Trophoblast cell (in vitro differentiated cells and primary cell): ENCODE measurements at regions not wholly inside any gene's neighbourhood (a gene's known extent, or its start where the extent isn't known, plus 50 kb on each side); places are given as distances from the start of the nearest gene placed in this dataset.

Source experiments
- DNase-seq, 2 donors: peaks; one replicate each; pipeline ENCODE4 v3.0.0-alpha.2; 2016
- H2AFZ ChIP-seq: 2 replicates; pipeline ENCODE4 v1.6.1; 2013; ENCODE audit warnings: low read length, moderate library complexity, mild to moderate bottlenecking; ENCODE audit not compliant: insufficient read depth, poor library complexity
- H2AK5ac ChIP-seq: 2 replicates; pipeline ENCODE4 v1.6.1; 2013; ENCODE audit warnings: mild to moderate bottlenecking, low read length
- H2BK120ac ChIP-seq: 2 replicates; pipeline ENCODE4 v1.6.1; 2013; ENCODE audit warnings: low read length, mild to moderate bottlenecking, moderate library complexity; ENCODE audit not compliant: insufficient read depth, poor library complexity
- H2BK12ac ChIP-seq: 2 replicates; pipeline ENCODE4 v1.6.1; 2013; ENCODE audit warnings: mild to moderate bottlenecking, low read length, moderate library complexity
- H2BK5ac ChIP-seq: 2 replicates; pipeline ENCODE4 v1.6.1; 2013; ENCODE audit warnings: low read length, low read depth, moderate library complexity, mild to moderate bottlenecking; ENCODE audit not compliant: poor library complexity
- H3K14ac ChIP-seq: 2 replicates; pipeline ENCODE4 v1.6.1; 2013; ENCODE audit warnings: mild to moderate bottlenecking, low read length
- H3K18ac ChIP-seq: 2 replicates; pipeline ENCODE4 v1.6.1; 2013; ENCODE audit warnings: mild to moderate bottlenecking, low read length
- H3K23ac ChIP-seq: 2 replicates; pipeline ENCODE4 v1.6.1; 2013; ENCODE audit warnings: low read length
- H3K27ac ChIP-seq: 2 replicates; pipeline ENCODE4 v1.5.1; 2013; ENCODE audit warnings: low read depth, mild to moderate bottlenecking, inconsistent platforms, low read length, moderate library complexity
- H3K27me3 ChIP-seq: 2 replicates; pipeline ENCODE4 v1.6.1; 2013; ENCODE audit warnings: inconsistent platforms, mild to moderate bottlenecking, low read length, moderate library complexity; ENCODE audit not compliant: insufficient read depth
- H3K36me3 ChIP-seq, 2 experiments: 1 replicate in 1 of 2; 2 replicates in 1 of 2; pipeline ENCODE4 v1.6.1; 2013; ENCODE audit warnings: low read length in 2 of 2, mild to moderate bottlenecking in 2 of 2, moderate library complexity in 1 of 2; ENCODE audit not compliant: insufficient read depth in 2 of 2, control insufficient read depth in 1 of 2
- H3K4ac ChIP-seq: 2 replicates; pipeline ENCODE4 v1.6.1; 2013; ENCODE audit warnings: low read depth, mild to moderate bottlenecking, low read length, moderate library complexity
- H3K4me1 ChIP-seq, 2 experiments: 1 replicate in 1 of 2; 2 replicates in 1 of 2; pipeline ENCODE4 v1.6.1; 2013; ENCODE audit warnings: low read length in 2 of 2, mild to moderate bottlenecking in 2 of 2, moderate library complexity in 1 of 2; ENCODE audit not compliant: insufficient read depth in 2 of 2, control insufficient read depth in 1 of 2
- H3K4me2 ChIP-seq: 2 replicates; pipeline ENCODE4 v1.6.1; 2013; ENCODE audit warnings: inconsistent platforms, mild to moderate bottlenecking, low read length, moderate library complexity
- H3K4me3 ChIP-seq: 2 replicates; pipeline ENCODE4 v1.5.1; 2013; ENCODE audit warnings: mild to moderate bottlenecking, low read depth, low read length, inconsistent platforms
- H3K79me1 ChIP-seq: one replicate; pipeline ENCODE4 v1.6.1; 2013; ENCODE audit warnings: low read length
- H3K79me2 ChIP-seq: 2 replicates; pipeline ENCODE4 v1.6.1; 2013; ENCODE audit warnings: low read length, mild to moderate bottlenecking; ENCODE audit not compliant: control insufficient read depth, insufficient read depth, poor library complexity
- H3K9ac ChIP-seq: 2 replicates; pipeline ENCODE4 v1.6.1; 2013; ENCODE audit warnings: mild to moderate bottlenecking, low read length
- H3K9me3 ChIP-seq: 2 replicates; pipeline ENCODE4 v1.6.1; 2013; ENCODE audit warnings: low read depth, mild to moderate bottlenecking, control low read depth, inconsistent platforms, low read length; ENCODE audit not compliant: insufficient read depth
- H4K12ac ChIP-seq: 2 replicates; pipeline ENCODE4 v1.6.1; 2013; ENCODE audit warnings: low read depth, mild to moderate bottlenecking, low read length, moderate library complexity
- H4K8ac ChIP-seq: 2 replicates; pipeline ENCODE4 v1.6.1; 2013; ENCODE audit warnings: low read depth, mild to moderate bottlenecking, low read length, moderate library complexity
- H4K91ac ChIP-seq: one replicate; pipeline ENCODE4 v1.6.1; 2013; ENCODE audit warnings: low read depth, mild to moderate bottlenecking, low read length, moderate library complexity
- WGBS: extraction: QIAGEN DNeasy Blood & Tissue Kit; methylation state at CpG from one replicate; pipeline ENCODE4 v1.1.7; 2013; ENCODE audit warnings: missing lambda C conversion rate; ENCODE audit not compliant: insufficient read length, insufficient coverage; ENCODE audit errors: extremely low coverage; 5-methylcytosine and 5-hydroxymethylcytosine counted together

- Histone ChIP-seq H3K18ac (no peak overlapping the region), H2BK5ac (no peak overlapping the region), H3K4me3 (no peak overlapping the region), H3K9ac (no peak overlapping the region), H3K27ac (no peak overlapping the region), H3K14ac (no peak overlapping the region), H3K4ac (no peak overlapping the region), H3K4me1 (peaks cover 8 to 13% of the 10 kb centered on the region in 2 experiments), H3K79me2 (no peaks in the 10 kb centered on the region), H2BK120ac (no peak overlapping the region), H4K91ac (no peak overlapping the region), H3K36me3 (no peaks in the 10 kb centered on the region), H3K4me2 (no peak overlapping the region), H3K79me1 (peaks cover 6% of the 10 kb centered on the region), H4K12ac (no peak overlapping the region), H3K27me3 (no peaks in the 10 kb centered on the region), H4K8ac (no peak overlapping the region), H3K23ac (no peak overlapping the region), H2BK12ac (no peak overlapping the region), H2AFZ (no peak overlapping the region), H2AK5ac (no peak overlapping the region), H3K9me3 (no peaks in the 10 kb centered on the region)
- DNase-seq: no peak
These were observed 50.8 kb upstream of the NAV2 start for GRCh38 chr11:19661827-19662226.

DNA sequence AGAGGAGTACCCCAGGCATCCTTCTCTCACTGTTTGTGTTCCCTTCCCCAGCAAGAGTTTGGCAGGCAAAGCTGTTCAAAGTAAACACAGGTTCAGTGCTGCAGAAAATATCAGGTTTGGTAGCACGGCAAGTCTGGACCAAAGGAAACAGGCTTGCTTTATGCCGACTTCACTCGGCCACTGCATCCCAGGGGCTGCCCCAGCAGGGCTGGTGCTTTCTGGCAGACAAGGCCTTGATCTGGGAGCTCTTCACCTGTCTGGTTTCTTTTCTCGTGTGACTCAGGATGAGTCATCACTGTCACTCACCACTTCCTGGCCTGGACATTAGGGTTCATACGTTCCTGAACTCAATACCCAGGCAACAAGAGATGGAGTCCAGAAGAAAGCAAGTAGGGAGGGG, 52.6 kb upstream of the NAV2 start:
- peak overlapping the region; percentile 78 for H3K27ac ChIP-seq
- no CpG with 5 or more reads among the region's 5 CpGs for WGBS
- no peak overlapping the region for H3K4ac ChIP-seq
- H3K27me3 ChIP-seq: no peaks in the 10 kb centered on the region
- no peak overlapping the region for H3K23ac ChIP-seq
- no peak overlapping the region for H3K14ac ChIP-seq
- no peak overlapping the region for H3K4me2 ChIP-seq
- no peak overlapping the region for H3K4me3 ChIP-seq
- no peak overlapping the region for H4K12ac ChIP-seq
- H4K91ac ChIP-seq: no peak overlapping the region
- H3K79me1 ChIP-seq: peaks cover 8% of the 10 kb centered on the region
- no peak overlapping the region for H2BK5ac ChIP-seq
- H3K36me3 ChIP-seq: no peaks in the 10 kb centered on the region
- no peak overlapping the region for H4K8ac ChIP-seq
- H3K79me2 ChIP-seq: no peaks in the 10 kb centered on the region
- H2BK12ac ChIP-seq: no peak overlapping the region
- H3K9me3 ChIP-seq: no peaks in the 10 kb centered on the region
- H3K4me1 ChIP-seq: peaks cover 14 to 18% of the 10 kb centered on the region in 2 experiments
- H3K9ac ChIP-seq: no peak overlapping the region
- H2AFZ ChIP-seq: no peak overlapping the region
- no peak overlapping the region for H2AK5ac ChIP-seq
- H3K18ac ChIP-seq: no peak overlapping the region
- DNase-seq: peak; percentile 62 to 72
- peak overlapping the region; percentile 25 for H2BK120ac ChIP-seq

DNA sequence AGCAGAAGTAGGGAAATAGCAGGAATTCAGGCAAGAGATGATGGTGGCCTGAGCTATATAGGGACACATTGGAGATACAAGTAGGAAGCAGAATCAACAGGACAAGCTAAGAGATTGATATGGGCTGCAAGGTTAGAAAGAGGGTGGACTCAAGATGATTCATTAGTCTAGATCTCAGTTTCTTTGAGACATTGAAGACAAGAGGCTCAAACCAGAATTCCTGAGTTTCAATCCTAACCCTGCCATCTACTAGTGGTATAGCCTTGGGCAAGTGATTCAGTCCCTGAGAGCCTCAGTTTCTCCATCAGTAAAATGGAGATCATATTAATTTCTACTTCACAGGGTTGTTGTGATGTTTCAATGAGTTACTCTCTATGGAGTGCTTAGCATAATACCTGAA, 53.1 kb upstream of the NAV2 start:
- no peak for DNase-seq
- peak overlapping the region; percentile 17 for H2AK5ac ChIP-seq
- peak overlapping the region; percentile 10 for H2BK12ac ChIP-seq
- H2AFZ ChIP-seq: no peak overlapping the region
- peaks cover 11 to 15% of the 10 kb centered on the region in 2 experiments for H3K4me1 ChIP-seq
- peaks cover 8% of the 10 kb centered on the region for H3K79me1 ChIP-seq
- no peaks in the 10 kb centered on the region for H3K36me3 ChIP-seq
- no peak overlapping the region for H3K4me2 ChIP-seq
- no peak overlapping the region for H4K91ac ChIP-seq
- H3K4ac ChIP-seq: no peak overlapping the region
- H4K8ac ChIP-seq: no peak overlapping the region
- H3K4me3 ChIP-seq: no peak overlapping the region
- H4K12ac ChIP-seq: no peak overlapping the region
- H3K23ac ChIP-seq: no peak overlapping the region
- no peak overlapping the region for H3K9ac ChIP-seq
- no peak overlapping the region for H2BK120ac ChIP-seq
- H2BK5ac ChIP-seq: no peak overlapping the region
- no peaks in the 10 kb centered on the region for H3K9me3 ChIP-seq
- H3K79me2 ChIP-seq: no peaks in the 10 kb centered on the region
- H3K27ac ChIP-seq: peak overlapping the region; percentile 37
- no peak overlapping the region for H3K18ac ChIP-seq
- no peaks in the 10 kb centered on the region for H3K27me3 ChIP-seq
- H3K14ac ChIP-seq: no peak overlapping the region

DNA sequence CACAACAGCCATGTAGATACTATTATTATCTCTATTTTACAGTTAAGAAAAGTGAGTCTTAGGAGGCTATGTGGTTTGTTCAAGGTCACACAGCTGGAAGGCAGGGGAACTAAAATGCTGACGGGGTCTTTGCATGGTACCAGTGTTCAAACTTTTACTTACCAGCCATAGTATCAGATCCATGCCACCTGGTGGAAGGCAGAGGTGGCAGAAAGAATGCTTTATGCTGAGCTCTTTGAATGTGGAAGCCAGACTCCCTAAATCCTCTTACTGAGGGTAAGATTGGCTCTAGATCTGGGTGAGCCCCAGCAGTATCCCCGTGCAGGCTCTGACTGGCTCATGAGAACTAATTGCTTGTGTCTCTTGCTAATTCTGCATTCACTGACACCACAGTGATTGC, 54.3 kb upstream of the NAV2 start:
- Histone ChIP-seq H3K4me3 (no peak overlapping the region), H2BK12ac (peak overlapping the region; percentile 1), H4K91ac (no peak overlapping the region), H3K23ac (no peak overlapping the region), H3K4me1 (peaks cover 11 to 13% of the 10 kb centered on the region in 2 experiments), H3K27me3 (no peaks in the 10 kb centered on the region), H2BK5ac (no peak overlapping the region), H4K12ac (no peak overlapping the region), H3K9me3 (no peaks in the 10 kb centered on the region), H3K79me2 (no peaks in the 10 kb centered on the region), H2AFZ (no peak overlapping the region), H2BK120ac (no peak overlapping the region), H3K27ac (no peak overlapping the region), H3K79me1 (peaks cover 8% of the 10 kb centered on the region), H3K4me2 (no peak overlapping the region), H3K14ac (no peak overlapping the region), H4K8ac (no peak overlapping the region), H3K36me3 (no peaks in the 10 kb centered on the region), H2AK5ac (no peak overlapping the region), H3K4ac (no peak overlapping the region), H3K9ac (no peak overlapping the region), H3K18ac (no peak overlapping the region)
- DNase-seq: no peak
- WGBS: no CpG with 5 or more reads among the region's 2 CpGs
